SIG-M5 treated with dmso at 0.1 percent for 504 hours (cell line): ENCODE measurements at regions not wholly inside any gene's neighbourhood (a gene's known extent, or its start where the extent isn't known, plus 50 kb on each side); places are given as distances from the start of the nearest gene placed in this dataset.

Source experiments
- DNase-seq: peaks from one replicate; lab custom pipeline; 2025; ENCODE audit not compliant: unreplicated experiment; lab: John Stamatoyannopoulos, UW

DNA sequence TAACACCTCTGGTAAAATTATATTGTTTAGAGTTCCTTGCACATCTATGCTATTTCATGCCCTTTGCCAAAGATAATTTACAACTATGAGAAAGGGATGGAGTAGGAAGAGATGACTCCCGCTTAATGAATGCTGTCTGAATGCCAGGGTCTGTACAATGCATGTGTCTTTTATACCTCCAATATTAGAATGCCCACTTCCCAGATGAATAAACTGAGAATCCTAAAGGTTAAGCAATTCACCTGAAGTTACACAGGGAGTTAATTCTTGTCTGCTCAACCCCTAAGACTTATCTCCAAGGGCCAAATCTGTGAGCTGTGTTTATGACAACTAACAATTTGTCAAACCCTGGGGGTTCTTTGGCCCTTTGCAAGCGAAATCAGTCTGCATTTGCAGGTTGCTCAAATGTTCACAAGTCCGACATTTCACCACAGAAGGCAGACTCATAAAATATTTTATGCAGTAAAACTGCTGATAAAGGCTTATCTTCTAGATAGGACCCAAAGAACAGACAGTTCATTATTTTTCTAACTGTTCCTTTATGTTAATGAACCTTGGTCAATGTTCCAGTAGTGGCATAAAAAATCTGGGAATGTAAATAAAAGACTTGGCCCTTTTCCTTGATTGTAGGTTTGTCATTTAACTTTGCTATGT lies 50.2 kb upstream of the ATP1A1 start:
- no peak for DNase-seq
